ENCODE measurements at regions not wholly inside any gene's neighbourhood (a gene's known extent, or its start where the extent isn't known, plus 50 kb on each side); places are given as distances from the start of the nearest gene placed in this dataset.

GRCh38 chr20:12305188-12305950 lies 387.7 kb downstream of the BTBD3 start:
- Histone ChIP-seq H3K9me3 (ENCODE audit: control insufficient read depth, insufficient read depth, low read length) (no peaks in the 10 kb centered on the region), H3K27me3 (ENCODE audit: control insufficient read depth, insufficient read depth, low read length) (no peaks in the 10 kb centered on the region), H3K36me3 (ENCODE audit: control insufficient read depth, insufficient read depth, low read length) (no peaks in the 10 kb centered on the region), H3K4me3 (ENCODE audit: low read length) (no peak overlapping the region), H3K27ac (ENCODE audit: low read length) (no peak overlapping the region), H3K4me1 (ENCODE audit: control insufficient read depth, insufficient read depth, low read length) (no peaks in the 10 kb centered on the region)
- WGBS (ENCODE audit: insufficient coverage, insufficient read length) = no CpG with 5 or more reads among the region's 9 CpGs
- no peak for DNase-seq (ENCODE audit: low read depth, low spot score)

- Histone ChIP-seq H3K27ac (ENCODE audit: low read length) (no peak overlapping the region), H3K9me3 (ENCODE audit: control insufficient read depth, insufficient read depth, low read length) (no peaks in the 10 kb centered on the region), H3K36me3 (ENCODE audit: control insufficient read depth, insufficient read depth, low read length) (no peaks in the 10 kb centered on the region), H3K4me3 (ENCODE audit: low read length) (no peak overlapping the region), H3K27me3 (ENCODE audit: control insufficient read depth, insufficient read depth, low read length) (no peaks in the 10 kb centered on the region), H3K4me1 (ENCODE audit: control insufficient read depth, insufficient read depth, low read length) (no peaks in the 10 kb centered on the region)
- no CpG with 5 or more reads among the region's 2 CpGs for WGBS (ENCODE audit: insufficient coverage, insufficient read length)
- DNase-seq (ENCODE audit: low read depth, low spot score) = no peak
These were observed 388.4 kb downstream of the BTBD3 start for GRCh38 chr20:12306107-12306506.

- Histone ChIP-seq H3K27ac (ENCODE audit: low read length) (no peak overlapping the region), H3K4me3 (ENCODE audit: low read length) (no peak overlapping the region), H3K36me3 (ENCODE audit: control insufficient read depth, insufficient read depth, low read length) (no peaks in the 10 kb centered on the region), H3K27me3 (ENCODE audit: control insufficient read depth, insufficient read depth, low read length) (no peaks in the 10 kb centered on the region), H3K9me3 (ENCODE audit: control insufficient read depth, insufficient read depth, low read length) (no peaks in the 10 kb centered on the region), H3K4me1 (ENCODE audit: control insufficient read depth, insufficient read depth, low read length) (no peaks in the 10 kb centered on the region)
- DNase-seq (ENCODE audit: low read depth, low spot score) = no peak
- no CpG with 5 or more reads among the region's 6 CpGs for WGBS (ENCODE audit: insufficient coverage, insufficient read length)
These were observed 393.6 kb downstream of the BTBD3 start for GRCh38 chr20:12311094-12311865.

GRCh38 chr20:12315652-12316051 lies 398.0 kb downstream of the BTBD3 start:
- no CpG with 5 or more reads among the region's 1 CpG for WGBS (ENCODE audit: insufficient coverage, insufficient read length)
- Histone ChIP-seq H3K27ac (ENCODE audit: low read length) (no peak overlapping the region), H3K9me3 (ENCODE audit: control insufficient read depth, insufficient read depth, low read length) (no peaks in the 10 kb centered on the region), H3K27me3 (ENCODE audit: control insufficient read depth, insufficient read depth, low read length) (no peaks in the 10 kb centered on the region), H3K4me3 (ENCODE audit: low read length) (no peak overlapping the region), H3K4me1 (ENCODE audit: control insufficient read depth, insufficient read depth, low read length) (no peaks in the 10 kb centered on the region), H3K36me3 (ENCODE audit: control insufficient read depth, insufficient read depth, low read length) (no peaks in the 10 kb centered on the region)
- DNase-seq (ENCODE audit: low read depth, low spot score) = no peak

- Histone ChIP-seq H3K36me3 (ENCODE audit: control insufficient read depth, insufficient read depth, low read length) (no peaks in the 10 kb centered on the region), H3K27me3 (ENCODE audit: control insufficient read depth, insufficient read depth, low read length) (no peaks in the 10 kb centered on the region), H3K4me3 (ENCODE audit: low read length) (no peak overlapping the region), H3K4me1 (ENCODE audit: control insufficient read depth, insufficient read depth, low read length) (no peaks in the 10 kb centered on the region), H3K27ac (ENCODE audit: low read length) (no peak overlapping the region), H3K9me3 (ENCODE audit: control insufficient read depth, insufficient read depth, low read length) (no peaks in the 10 kb centered on the region)
- no peak for DNase-seq (ENCODE audit: low read depth, low spot score)
- WGBS (ENCODE audit: insufficient coverage, insufficient read length) = no CpG with 5 or more reads among the region's 2 CpGs
These were observed 399.1 kb downstream of the BTBD3 start for GRCh38 chr20:12316794-12317193.

- H3K4me1 ChIP-seq (ENCODE audit: control insufficient read depth, insufficient read depth, low read length) = no peaks in the 10 kb centered on the region
- H3K9me3 ChIP-seq (ENCODE audit: control insufficient read depth, insufficient read depth, low read length) = no peaks in the 10 kb centered on the region
- no peaks in the 10 kb centered on the region for H3K27me3 ChIP-seq (ENCODE audit: control insufficient read depth, insufficient read depth, low read length)
- DNase-seq (ENCODE audit: low read depth, low spot score) = no peak
- H3K27ac ChIP-seq (ENCODE audit: low read length) = no peak overlapping the region
- WGBS (ENCODE audit: insufficient coverage, insufficient read length) = no CpG with 5 or more reads among the region's 2 CpGs
- no peak overlapping the region for H3K4me3 ChIP-seq (ENCODE audit: low read length)
- H3K36me3 ChIP-seq (ENCODE audit: control insufficient read depth, insufficient read depth, low read length) = no peaks in the 10 kb centered on the region
These were observed 399.7 kb downstream of the BTBD3 start for GRCh38 chr20:12317433-12317832.

GRCh38 chr20:12318043-12318442 lies 400.4 kb downstream of the BTBD3 start:
- DNase-seq (ENCODE audit: low read depth, low spot score) = no peak
- Histone ChIP-seq H3K9me3 (ENCODE audit: control insufficient read depth, insufficient read depth, low read length) (no peaks in the 10 kb centered on the region), H3K27me3 (ENCODE audit: control insufficient read depth, insufficient read depth, low read length) (no peaks in the 10 kb centered on the region), H3K36me3 (ENCODE audit: control insufficient read depth, insufficient read depth, low read length) (no peaks in the 10 kb centered on the region), H3K27ac (ENCODE audit: low read length) (no peak overlapping the region), H3K4me3 (ENCODE audit: low read length) (no peak overlapping the region), H3K4me1 (ENCODE audit: control insufficient read depth, insufficient read depth, low read length) (no peaks in the 10 kb centered on the region)
- no CpG with 5 or more reads among the region's 5 CpGs for WGBS (ENCODE audit: insufficient coverage, insufficient read length)

GRCh38 chr20:12321736-12322135 lies 404.0 kb downstream of the BTBD3 start:
- no peaks in the 10 kb centered on the region for H3K9me3 ChIP-seq (ENCODE audit: control insufficient read depth, insufficient read depth, low read length)
- DNase-seq (ENCODE audit: low read depth, low spot score) = no peak
- H3K4me3 ChIP-seq (ENCODE audit: low read length) = no peak overlapping the region
- no peaks in the 10 kb centered on the region for H3K4me1 ChIP-seq (ENCODE audit: control insufficient read depth, insufficient read depth, low read length)
- no peaks in the 10 kb centered on the region for H3K36me3 ChIP-seq (ENCODE audit: control insufficient read depth, insufficient read depth, low read length)
- no CpG with 5 or more reads among the region's 2 CpGs for WGBS (ENCODE audit: insufficient coverage, insufficient read length)
- no peaks in the 10 kb centered on the region for H3K27me3 ChIP-seq (ENCODE audit: control insufficient read depth, insufficient read depth, low read length)
- H3K27ac ChIP-seq (ENCODE audit: low read length) = no peak overlapping the region

- Histone ChIP-seq H3K4me1 (ENCODE audit: control insufficient read depth, insufficient read depth, low read length) (no peaks in the 10 kb centered on the region), H3K9me3 (ENCODE audit: control insufficient read depth, insufficient read depth, low read length) (no peaks in the 10 kb centered on the region), H3K4me3 (ENCODE audit: low read length) (no peak overlapping the region), H3K36me3 (ENCODE audit: control insufficient read depth, insufficient read depth, low read length) (no peaks in the 10 kb centered on the region), H3K27ac (ENCODE audit: low read length) (no peak overlapping the region), H3K27me3 (ENCODE audit: control insufficient read depth, insufficient read depth, low read length) (no peaks in the 10 kb centered on the region)
- WGBS (ENCODE audit: insufficient coverage, insufficient read length) = no CpG with 5 or more reads among the region's 2 CpGs
- no peak for DNase-seq (ENCODE audit: low read depth, low spot score)
These were observed 409.5 kb downstream of the BTBD3 start for GRCh38 chr20:12327205-12327604.

- no CpG with 5 or more reads among the region's 1 CpG for WGBS (ENCODE audit: insufficient coverage, insufficient read length)
- no peaks in the 10 kb centered on the region for H3K36me3 ChIP-seq (ENCODE audit: control insufficient read depth, insufficient read depth, low read length)
- H3K27ac ChIP-seq (ENCODE audit: low read length) = no peak overlapping the region
- H3K4me1 ChIP-seq (ENCODE audit: control insufficient read depth, insufficient read depth, low read length) = no peaks in the 10 kb centered on the region
- no peak overlapping the region for H3K4me3 ChIP-seq (ENCODE audit: low read length)
- H3K27me3 ChIP-seq (ENCODE audit: control insufficient read depth, insufficient read depth, low read length) = no peaks in the 10 kb centered on the region
- H3K9me3 ChIP-seq (ENCODE audit: control insufficient read depth, insufficient read depth, low read length) = no peaks in the 10 kb centered on the region
- no peak for DNase-seq (ENCODE audit: low read depth, low spot score)
These were observed 413.5 kb downstream of the BTBD3 start for GRCh38 chr20:12331236-12331635.
